Mammary epithelial cell (primary cell): ENCODE measurements at regions not wholly inside any gene's neighbourhood (a gene's known extent, or its start where the extent isn't known, plus 50 kb on each side); places are given as distances from the start of the nearest gene placed in this dataset.
"Not testable (repeated sequence)": the region's sequence is repeated elsewhere in the genome, so short reads cannot be mapped to it uniquely, and the experiment has no call there.

Experiments used
- CTCF ChIP-seq, 2 donors: IDR thresholded peaks in 1 of 2; conservative IDR thresholded peaks in 1 of 2; 2 replicates each; pipeline ENCODE4 v1.5.1; 2011 to 2012; ENCODE audit warnings: inconsistent platforms in 2 of 2, low read length in 2 of 2, mild to moderate bottlenecking in 2 of 2, control low read depth in 1 of 2, low read depth in 1 of 2; ENCODE audit not compliant: insufficient read depth in 1 of 2; ENCODE audit errors: extremely low read depth in 1 of 2
- EZH2 ChIP-seq: IDR thresholded peaks from 2 replicates; pipeline ENCODE4 v1.6.1; 2012; ENCODE audit warnings: low read length, inconsistent platforms, borderline replicate concordance

GRCh38 chr1:83472066-83472465 is 526.9 kb downstream of the TTLL7 start:
- not testable (repeated sequence) for TF ChIP-seq CTCF (conservative IDR thresholded peaks at IDR 0.05 in 1 of 2, IDR thresholded peaks at IDR 0.05 in 1 of 2; ENCODE audit: extremely low read depth in 1 of 2, insufficient read depth in 1 of 2, low read depth in 1 of 2, low read length in 2 of 2); EZH2
